Activated T-helper 1 cell treated with anti-CD3 and anti-CD28 coated beads, Interleukin-12 subunit alpha, Interleukin-12 subunit beta, Interleukin-2, Interleukin-4 antibody, amounts not matched to agents 30 ng/mL and 10 ng/mL and 1 ng/mL, durations not matched to agents 14 hours and 24 hours and 36 hours (primary cell): ENCODE measurements at regions not wholly inside any gene's neighbourhood (a gene's known extent, or its start where the extent isn't known, plus 50 kb on each side); places are given as distances from the start of the nearest gene placed in this dataset.

Source experiments
- DNase-seq: peaks from one replicate; pipeline ENCODE4 v3.0.0; 2021; ENCODE audit warnings: low spot score
- H3K27ac Mint-ChIP-seq: one replicate; pipeline ENCODE4 v1.8.0; 2021; ENCODE audit warnings: mild to moderate bottlenecking, mixed read lengths
- H3K27me3 Mint-ChIP-seq: one replicate; pipeline ENCODE4 v1.8.0; 2022; ENCODE audit warnings: mild to moderate bottlenecking, moderate library complexity, mixed read lengths; ENCODE audit not compliant: insufficient read depth
- H3K36me3 Mint-ChIP-seq: one replicate; pipeline ENCODE4 v1.8.0; 2021; ENCODE audit warnings: low read depth, mixed read lengths
- H3K4me1 Mint-ChIP-seq: one replicate; pipeline ENCODE4 v1.8.0; 2021; ENCODE audit warnings: low read depth, mixed read lengths
- H3K4me3 Mint-ChIP-seq: one replicate; pipeline ENCODE4 v1.8.0; 2021; ENCODE audit warnings: mild to moderate bottlenecking, moderate library complexity, mixed read lengths
- H3K9me3 Mint-ChIP-seq: one replicate; pipeline ENCODE4 v1.8.0; 2021; ENCODE audit warnings: mixed read lengths
- intact Hi-C: fragments of 100-400 bp; cut with micrococcal nuclease; formaldehyde crosslinking; loops from one replicate; pipeline ENCODE4 v1.15.1; 2024

- intact Hi-C loops, result no loop called here
- Mint-ChIP-seq H3K9me3 (no peaks in the 10 kb centered on the region), H3K4me1 (peaks cover 10% of the 10 kb centered on the region), H3K27ac (no peak overlapping the region), H3K4me3 (no peak overlapping the region), H3K27me3 (peaks cover 18% of the 10 kb centered on the region), H3K36me3 (no peaks in the 10 kb centered on the region)
- DNase-seq, result no peak
Measured at GRCh38 chr9:99359336-99359735, 137.3 kb downstream of the SEC61B start.

GRCh38 chr9:99360026-99360425 lies 137.9 kb downstream of the SEC61B start:
- H3K27me3 Mint-ChIP-seq, result peaks cover 18% of the 10 kb centered on the region
- H3K36me3 Mint-ChIP-seq, result no peaks in the 10 kb centered on the region
- H3K9me3 Mint-ChIP-seq, result no peaks in the 10 kb centered on the region
- H3K4me1 Mint-ChIP-seq, result peaks cover 10% of the 10 kb centered on the region
- intact Hi-C loops, result no loop called here
- H3K4me3 Mint-ChIP-seq, result no peak overlapping the region
- DNase-seq, result no peak
- no peak overlapping the region for H3K27ac Mint-ChIP-seq

- peaks cover 20% of the 10 kb centered on the region for H3K27me3 Mint-ChIP-seq
- no peak overlapping the region for H3K27ac Mint-ChIP-seq
- intact Hi-C loops, result no loop called here
- no peak for DNase-seq
- H3K4me1 Mint-ChIP-seq, result peaks cover 11% of the 10 kb centered on the region
- H3K4me3 Mint-ChIP-seq, result no peak overlapping the region
- H3K9me3 Mint-ChIP-seq, result no peaks in the 10 kb centered on the region
- no peaks in the 10 kb centered on the region for H3K36me3 Mint-ChIP-seq
Measured at GRCh38 chr9:99361817-99362216, 139.7 kb downstream of the SEC61B start.

- Mint-ChIP-seq H3K27ac (no peak overlapping the region), H3K9me3 (no peaks in the 10 kb centered on the region), H3K36me3 (no peaks in the 10 kb centered on the region), H3K4me3 (no peak overlapping the region), H3K4me1 (peaks cover 16% of the 10 kb centered on the region), H3K27me3 (peaks cover 20% of the 10 kb centered on the region)
- DNase-seq, result no peak
- intact Hi-C loops, result no loop called here
Measured at GRCh38 chr9:99362321-99362720, 140.2 kb downstream of the SEC61B start.

DNA sequence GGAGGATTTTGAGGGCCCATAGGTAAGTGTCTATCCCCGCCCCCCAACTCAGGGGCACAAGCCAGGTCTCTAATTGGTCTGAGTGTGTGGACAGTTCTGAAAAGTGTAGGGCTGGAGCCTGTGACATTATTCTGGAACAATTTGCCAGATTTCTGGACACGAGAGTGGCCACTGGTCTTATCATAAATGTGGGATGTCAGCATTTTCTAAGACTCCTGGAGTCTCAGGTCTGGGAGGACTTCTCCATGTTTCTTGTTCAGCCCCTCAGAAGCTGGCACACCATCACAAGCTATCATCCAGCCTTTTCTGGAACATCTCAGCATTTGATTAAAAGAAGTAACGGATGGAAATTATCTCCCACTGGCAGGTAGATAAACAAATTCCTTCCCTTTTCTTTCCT lies 141.4 kb downstream of the SEC61B start:
- Mint-ChIP-seq H3K27me3 (peaks cover 24% of the 10 kb centered on the region), H3K4me3 (no peak overlapping the region), H3K9me3 (no peaks in the 10 kb centered on the region), H3K27ac (no peak overlapping the region), H3K36me3 (no peaks in the 10 kb centered on the region), H3K4me1 (peaks cover 27% of the 10 kb centered on the region)
- no peak for DNase-seq
- intact Hi-C loops, result no loop called here

DNA sequence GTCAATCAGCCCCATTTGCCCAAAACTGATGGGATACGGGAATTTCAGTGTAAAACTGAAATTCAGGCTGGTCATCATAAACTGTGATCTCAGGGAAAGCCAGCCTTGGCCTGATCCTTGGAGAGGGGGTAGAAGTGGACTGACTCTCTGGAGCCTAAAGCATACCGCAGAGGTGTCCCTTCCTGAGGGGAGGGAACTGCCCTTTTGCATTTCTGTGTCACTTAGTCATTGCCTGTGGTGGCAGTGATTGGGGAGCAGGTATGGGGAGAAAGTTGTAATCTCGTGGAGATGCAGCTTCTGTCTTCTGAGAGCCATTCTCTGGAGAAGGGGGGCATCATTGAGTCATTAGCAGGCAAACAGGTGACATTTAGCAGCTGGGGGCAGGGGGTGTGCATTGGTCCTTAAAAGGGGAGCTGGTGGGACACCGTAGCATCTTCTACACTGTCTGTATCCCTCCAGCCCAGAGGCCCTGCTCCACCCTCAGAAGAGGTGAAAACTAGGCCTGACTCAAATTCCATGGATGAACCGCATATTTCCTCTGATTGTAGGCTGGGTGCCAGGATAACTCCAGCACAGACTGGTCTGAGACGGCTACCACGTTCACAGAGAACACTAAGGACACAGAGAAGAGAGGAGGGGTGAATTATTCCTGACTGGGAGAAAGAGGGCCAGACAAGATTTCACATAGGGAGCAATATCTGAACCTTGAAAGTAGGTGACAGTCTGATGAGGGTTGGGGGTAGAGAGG lies 143.3 kb downstream of the SEC61B start:
- intact Hi-C loops, result no loop called here
- Mint-ChIP-seq H3K4me1 (peaks cover 44% of the 10 kb centered on the region), H3K9me3 (no peaks in the 10 kb centered on the region), H3K27me3 (peaks cover 21% of the 10 kb centered on the region), H3K4me3 (no peak overlapping the region), H3K27ac (no peak overlapping the region), H3K36me3 (no peaks in the 10 kb centered on the region)
- DNase-seq, result no peak

DNA sequence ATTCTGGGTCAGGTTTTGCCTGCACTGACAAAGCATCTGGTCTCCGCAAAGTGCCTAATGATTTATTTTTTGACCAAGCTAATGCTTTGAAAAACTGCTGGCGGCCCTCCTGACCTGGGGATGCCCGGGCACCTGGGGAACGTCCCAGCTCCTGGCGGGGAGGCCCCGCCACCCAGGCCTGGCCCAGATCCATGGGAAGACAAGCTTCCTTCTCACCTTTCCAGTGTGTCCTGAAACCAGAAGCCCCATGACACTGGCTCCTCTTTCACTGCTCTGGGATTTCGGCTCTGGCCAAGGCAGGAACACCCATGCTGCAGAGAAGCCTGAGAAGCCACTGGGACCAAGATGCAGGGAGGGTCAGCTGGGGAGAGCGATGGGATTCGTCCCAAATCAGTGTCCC lies 144.1 kb downstream of the SEC61B start:
- no peaks in the 10 kb centered on the region for H3K9me3 Mint-ChIP-seq
- H3K27me3 Mint-ChIP-seq, result peaks cover 22% of the 10 kb centered on the region
- H3K36me3 Mint-ChIP-seq, result no peaks in the 10 kb centered on the region
- H3K4me1 Mint-ChIP-seq, result peaks cover 44% of the 10 kb centered on the region
- no peak for DNase-seq
- H3K27ac Mint-ChIP-seq, result no peak overlapping the region
- intact Hi-C loops, result no loop called here
- no peak overlapping the region for H3K4me3 Mint-ChIP-seq

GRCh38 chr9:99366621-99367020 lies 144.5 kb downstream of the SEC61B start:
- intact Hi-C loops, result no loop called here
- Mint-ChIP-seq H3K27ac (no peak overlapping the region), H3K4me1 (peaks cover 44% of the 10 kb centered on the region), H3K27me3 (peaks cover 17% of the 10 kb centered on the region), H3K9me3 (no peaks in the 10 kb centered on the region), H3K4me3 (no peak overlapping the region), H3K36me3 (no peaks in the 10 kb centered on the region)
- DNase-seq, result no peak

DNA sequence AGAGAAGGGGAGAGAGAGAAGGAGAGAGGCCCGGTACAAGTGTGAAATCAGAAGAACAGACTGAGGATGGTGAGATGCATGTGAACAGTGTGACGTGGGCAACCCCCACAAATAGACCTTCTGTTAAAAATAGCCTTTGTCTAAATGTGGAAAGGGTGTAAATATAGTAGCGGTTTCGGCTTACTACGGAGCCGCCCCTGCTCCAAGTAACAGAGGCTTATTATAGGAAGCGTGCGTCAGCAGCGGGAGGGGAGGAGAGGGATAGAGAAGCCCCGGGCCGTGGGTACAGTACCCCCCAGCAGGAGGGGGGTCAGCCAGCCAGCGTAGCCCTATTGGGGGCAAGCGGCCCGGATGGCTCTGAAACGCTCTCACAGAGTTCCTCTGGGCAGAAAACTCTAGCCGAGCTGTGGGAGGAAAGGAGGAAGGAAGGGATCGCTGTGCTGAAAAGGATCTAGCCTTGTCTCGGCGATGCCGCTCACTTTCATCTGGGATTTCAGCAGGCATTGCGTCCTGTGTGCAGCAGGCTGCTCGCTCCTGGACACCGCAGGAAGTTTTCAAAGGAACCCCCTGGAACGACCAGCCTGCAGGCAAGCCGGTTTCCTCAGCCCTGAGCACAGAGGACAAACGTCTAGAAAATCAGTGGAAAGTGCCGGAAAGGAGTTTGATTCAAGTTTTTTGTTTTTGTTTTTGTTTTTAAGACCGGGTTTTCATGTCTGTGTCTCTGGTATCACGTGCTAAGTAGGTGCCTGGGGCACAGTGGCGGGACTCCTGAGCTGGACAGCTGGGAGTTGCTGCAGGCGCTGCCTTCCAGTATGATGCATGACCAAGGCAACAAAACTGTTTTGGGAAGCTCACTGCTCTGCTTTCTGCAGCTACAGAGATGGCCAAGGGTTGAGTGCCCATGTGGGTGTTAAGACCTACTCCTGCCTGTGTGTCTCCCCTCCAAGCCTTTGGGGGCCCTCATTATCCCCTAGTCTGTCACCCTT lies 146.6 kb downstream of the SEC61B start:
- no peaks in the 10 kb centered on the region for H3K9me3 Mint-ChIP-seq
- peaks cover 35% of the 10 kb centered on the region for H3K4me1 Mint-ChIP-seq
- intact Hi-C loops, result loop anchor here (1.0 kb wide), 1 partner anchor 65 kb away; no protein-coding TSS in a partner anchor
- peaks cover 12% of the 10 kb centered on the region for H3K27me3 Mint-ChIP-seq
- H3K36me3 Mint-ChIP-seq, result no peaks in the 10 kb centered on the region
- peak overlapping the region; percentile 71 for H3K4me3 Mint-ChIP-seq
- DNase-seq, result no peak
- peak overlapping the region; percentile 25 for H3K27ac Mint-ChIP-seq

GRCh38 chr9:99369327-99369722 lies 147.2 kb downstream of the SEC61B start:
- H3K36me3 Mint-ChIP-seq, result no peaks in the 10 kb centered on the region
- no peak overlapping the region for H3K27ac Mint-ChIP-seq
- intact Hi-C loops, result no loop called here
- peaks cover 35% of the 10 kb centered on the region for H3K4me1 Mint-ChIP-seq
- H3K9me3 Mint-ChIP-seq, result no peaks in the 10 kb centered on the region
- DNase-seq, result no peak
- H3K27me3 Mint-ChIP-seq, result peaks cover 12% of the 10 kb centered on the region
- H3K4me3 Mint-ChIP-seq, result peak overlapping the region; percentile 21

DNA sequence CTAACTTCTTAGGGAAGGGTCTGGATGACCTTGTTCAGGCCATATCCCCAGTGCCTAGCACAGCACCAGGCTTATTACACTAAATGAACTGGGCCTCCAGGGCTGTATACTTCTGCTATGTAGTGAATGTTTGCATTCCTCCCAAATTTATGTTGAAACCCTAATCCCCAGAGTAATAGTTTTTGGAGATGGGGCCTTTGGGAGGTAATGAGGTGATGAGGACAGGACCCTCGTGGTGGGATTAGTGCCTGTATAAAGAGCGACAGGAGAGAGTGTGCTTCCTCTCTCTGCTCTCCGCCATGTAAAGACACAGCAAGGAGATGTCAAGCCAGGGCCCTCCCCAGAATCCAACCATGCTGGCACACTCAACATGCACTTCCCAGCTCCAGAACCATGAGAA lies 148.3 kb downstream of the SEC61B start:
- intact Hi-C loops, result no loop called here
- Mint-ChIP-seq H3K36me3 (no peaks in the 10 kb centered on the region), H3K4me3 (no peak overlapping the region), H3K27me3 (peaks cover 11% of the 10 kb centered on the region), H3K4me1 (peaks cover 35% of the 10 kb centered on the region), H3K9me3 (no peaks in the 10 kb centered on the region), H3K27ac (no peak overlapping the region)
- no peak for DNase-seq

- intact Hi-C loops, result no loop called here
Measured at GRCh38 chr9:99371376-99371775, 149.3 kb downstream of the SEC61B start.

DNA sequence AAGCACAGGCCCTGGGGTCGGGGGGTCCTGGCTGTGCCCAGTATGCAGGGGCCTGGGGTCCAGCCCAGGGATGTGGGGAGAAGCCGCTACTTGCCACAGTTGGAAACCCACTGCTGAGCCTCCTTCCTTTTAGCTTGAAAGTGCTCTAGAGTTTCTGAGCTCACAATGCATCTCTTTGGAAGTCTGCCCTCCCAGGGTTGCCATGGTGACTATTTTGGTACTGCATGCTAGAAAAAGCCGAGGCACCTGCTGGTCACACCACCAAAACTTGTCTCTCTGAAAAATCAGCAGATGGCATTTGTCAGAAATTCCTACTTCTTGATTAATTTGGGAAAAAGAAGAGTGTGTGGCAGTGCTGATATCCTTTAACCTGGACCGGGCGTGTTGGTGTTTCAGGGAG lies 151.8 kb downstream of the SEC61B start:
- H3K4me3 Mint-ChIP-seq, result no peak overlapping the region
- H3K27ac Mint-ChIP-seq, result no peak overlapping the region
- H3K27me3 Mint-ChIP-seq, result peaks cover 7% of the 10 kb centered on the region
- no peaks in the 10 kb centered on the region for H3K36me3 Mint-ChIP-seq
- no peak for DNase-seq
- H3K9me3 Mint-ChIP-seq, result no peaks in the 10 kb centered on the region
- intact Hi-C loops, result no loop called here
- peaks cover 14% of the 10 kb centered on the region for H3K4me1 Mint-ChIP-seq

More at GRCh38 chr9:99371376-99371775, 149.3 kb downstream of the SEC61B start:
- H3K4me1 Mint-ChIP-seq, result peaks cover 35% of the 10 kb centered on the region
- peaks cover 13% of the 10 kb centered on the region for H3K27me3 Mint-ChIP-seq
- H3K4me3 Mint-ChIP-seq, result no peak overlapping the region
- no peak overlapping the region for H3K27ac Mint-ChIP-seq
- no peaks in the 10 kb centered on the region for H3K36me3 Mint-ChIP-seq
- no peak for DNase-seq
- no peaks in the 10 kb centered on the region for H3K9me3 Mint-ChIP-seq
